ENCODE measurements at regions not wholly inside any gene's neighbourhood (a gene's known extent, or its start where the extent isn't known, plus 50 kb on each side); places are given as distances from the start of the nearest gene placed in this dataset.

- no peak overlapping the region for H3K27ac Mint-ChIP-seq
- no peaks in the 10 kb centered on the region for H3K4me1 Mint-ChIP-seq
- ATAC-seq: no peak
- H3K4me3 Mint-ChIP-seq: no peak overlapping the region
- ChIA-PET CTCF (interaction anchor here (0.9 kb wide), 1 partner anchor 71 kb away, joined by 4 read pairs; no protein-coding TSS in a partner anchor), POLR2A (no interaction called here)
- peaks cover 5% of the 10 kb centered on the region; the same call in 1 of the 2 replicates for H3K36me3 Mint-ChIP-seq
- H3K9me3 Mint-ChIP-seq: peaks cover 17% of the 10 kb centered on the region
- TF ChIP-seq ATF3 (CRISPR knock-in tag; conservative IDR thresholded peaks at IDR 0.05) (no peak), ZNF281 (CRISPR knock-in tag; IDR thresholded peaks at IDR 0.05) (no peak), ZNF138 (CRISPR knock-in tag; conservative IDR thresholded peaks at IDR 0.05) (no peak), CDX4 (CRISPR knock-in tag; IDR thresholded peaks at IDR 0.05; ENCODE audit: borderline replicate concordance) (no peak), MYBL2 (CRISPR knock-in tag; IDR thresholded peaks at IDR 0.05) (no peak), CBFB (CRISPR knock-in tag; IDR thresholded peaks at IDR 0.05; ENCODE audit: low read depth) (no peak)
- H3K27me3 Mint-ChIP-seq (ENCODE audit: low read depth): no peaks in the 10 kb centered on the region; the same call in 1 of the 2 replicates
- DNase-seq (ENCODE audit: low spot score): no peak
Observed at GRCh38 chr10:84683980-84684740, 355.8 kb downstream of the CCSER2 start.

- ChIA-PET POLR2A (no interaction called here), CTCF (interaction anchor here (0.6 kb wide), 1 partner anchor 31 kb away, joined by 3 read pairs; no protein-coding TSS in a partner anchor)
- Mint-ChIP-seq H3K27me3 (ENCODE audit: low read depth) (no peaks in the 10 kb centered on the region; the same call in 1 of the 2 replicates), H3K4me1 (no peaks in the 10 kb centered on the region), H3K4me3 (no peak overlapping the region), H3K36me3 (peaks cover 5% of the 10 kb centered on the region; the same call in 1 of the 2 replicates), H3K27ac (no peak overlapping the region), H3K9me3 (peaks cover 17% of the 10 kb centered on the region)
- ATAC-seq (no peak), DNase-seq (ENCODE audit: low spot score) (no peak)
- TF ChIP-seq NR1H2 (CRISPR knock-in tag; IDR thresholded peaks at IDR 0.05) (no peak), STAT6 (CRISPR knock-in tag; conservative IDR thresholded peaks at IDR 0.05; ENCODE audit: low read depth) (no peak), FOXP1 (CRISPR knock-in tag; IDR thresholded peaks at IDR 0.05; ENCODE audit: borderline replicate concordance) (no peak), TCF7 (CRISPR knock-in tag; IDR thresholded peaks at IDR 0.05; ENCODE audit: low read depth) (no peak), ZNF416 (CRISPR knock-in tag; IDR thresholded peaks at IDR 0.05) (no peak), PREB (CRISPR knock-in tag; IDR thresholded peaks at IDR 0.05; ENCODE audit: borderline replicate concordance) (no peak), ATF3 (CRISPR knock-in tag; conservative IDR thresholded peaks at IDR 0.05) (no peak), ZNF671 (CRISPR knock-in tag; IDR thresholded peaks at IDR 0.05) (no peak), ZNF423 (CRISPR knock-in tag; IDR thresholded peaks at IDR 0.05) (no peak), TP53 (CRISPR knock-in tag; IDR thresholded peaks at IDR 0.05) (no peak), TEAD1 (CRISPR knock-in tag; IDR thresholded peaks at IDR 0.05) (no peak)
Observed at GRCh38 chr10:84685047-84685660, 356.8 kb downstream of the CCSER2 start.

Data from WTC11 (cell line).